Karpas-422 (cell line): ENCODE measurements at regions not wholly inside any gene's neighbourhood (a gene's known extent, or its start where the extent isn't known, plus 50 kb on each side); places are given as distances from the start of the nearest gene placed in this dataset.
"Not testable (repeated sequence)": the region's sequence is repeated elsewhere in the genome, so short reads cannot be mapped to it uniquely, and the experiment has no call there.

Experiments
- DNase-seq: peaks from one replicate; pipeline ENCODE4 v3.0.0-alpha.2; 2015
- H2AFZ ChIP-seq: fragments of 200-600 bp; sonication (generic); 2 replicates; pipeline ENCODE4 v1.6.1; 2014; ENCODE audit warnings: antibody characterized with exemption, low read length, mixed read lengths
- H3K27ac ChIP-seq: fragments of 200-600 bp; sonication (generic); 2 replicates; pipeline ENCODE4 v1.5.1; 2014; ENCODE audit warnings: mild to moderate bottlenecking, low read length, moderate library complexity
- H3K27me3 ChIP-seq: fragments of 200-600 bp; sonication (generic); 2 replicates; pipeline ENCODE4 v1.6.1; 2014; ENCODE audit warnings: low read length, mixed read lengths
- H3K36me3 ChIP-seq: fragments of 200-600 bp; sonication (generic); 2 replicates; pipeline ENCODE4 v1.6.1; 2014; ENCODE audit warnings: low read length, mixed read lengths; ENCODE audit not compliant: insufficient read depth
- H3K4me1 ChIP-seq: fragments of 200-600 bp; sonication (generic); 2 replicates; pipeline ENCODE4 v1.6.1; 2014; ENCODE audit warnings: mild to moderate bottlenecking, low read length, mixed read lengths
- H3K4me2 ChIP-seq: fragments of 200-600 bp; sonication (generic); 2 replicates; pipeline ENCODE4 v1.6.1; 2014; ENCODE audit warnings: low read length, low read depth, mild to moderate bottlenecking; ENCODE audit not compliant: poor library complexity, severe bottlenecking
- H3K4me3 ChIP-seq: fragments of 200-600 bp; sonication (generic); 2 replicates; pipeline ENCODE4 v1.5.1; 2014; ENCODE audit warnings: mild to moderate bottlenecking, antibody characterized with exemption, low read length, mixed read lengths
- H3K79me2 ChIP-seq: fragments of 200-600 bp; sonication (generic); 2 replicates; pipeline ENCODE4 v1.6.1; 2014; ENCODE audit warnings: mild to moderate bottlenecking, low read length, mixed read lengths
- H3K9ac ChIP-seq: fragments of 200-600 bp; sonication (generic); 2 replicates; pipeline ENCODE4 v1.6.0; 2014; ENCODE audit warnings: low read length
- H3K9me2 ChIP-seq: fragments of 200-600 bp; sonication (generic), shearing (Covaris generic); replicated peaks from 2 replicates; pipeline ENCODE4 v1.6.0; 2014; ENCODE audit warnings: mild to moderate bottlenecking, low read length, moderate library complexity; ENCODE audit not compliant: insufficient read depth
- H3K9me3 ChIP-seq: fragments of 300-700, 200-600 bp; sonication (generic); 2 replicates; pipeline ENCODE4 v1.6.1; 2014; ENCODE audit warnings: low read length, mixed read lengths
- H4K20me1 ChIP-seq: fragments of 200-600 bp; sonication (generic); 2 replicates; pipeline ENCODE4 v1.6.1; 2014; ENCODE audit warnings: mild to moderate bottlenecking, antibody characterized with exemption, low read length, low read depth; ENCODE audit not compliant: insufficient read depth

GRCh38 chr14:35947983-35948382 lies 121.8 kb downstream of the BRMS1L start:
- not testable (repeated sequence) for H3K9me2 ChIP-seq, H3K4me3 ChIP-seq, H3K36me3 ChIP-seq, H3K9ac ChIP-seq, H3K4me2 ChIP-seq, H2AFZ ChIP-seq, H3K4me1 ChIP-seq, DNase-seq, H4K20me1 ChIP-seq, H3K79me2 ChIP-seq, H3K27me3 ChIP-seq, H3K27ac ChIP-seq, H3K9me3 ChIP-seq

- no peak overlapping the region for H2AFZ ChIP-seq
- no peaks in the 10 kb centered on the region for H3K27me3 ChIP-seq
- H3K4me2 ChIP-seq, result no peak overlapping the region
- no peaks in the 10 kb centered on the region for H3K36me3 ChIP-seq
- no peak overlapping the region for H3K9ac ChIP-seq
- H3K9me3 ChIP-seq, result no peaks in the 10 kb centered on the region
- no peaks in the 10 kb centered on the region for H3K9me2 ChIP-seq
- H3K79me2 ChIP-seq, result no peaks in the 10 kb centered on the region
- H3K4me3 ChIP-seq, result no peak overlapping the region
- H4K20me1 ChIP-seq, result no peaks in the 10 kb centered on the region
- DNase-seq, result peak; percentile 73
- H3K4me1 ChIP-seq, result no peaks in the 10 kb centered on the region
- no peak overlapping the region for H3K27ac ChIP-seq
Measured at GRCh38 chr14:35944847-35945246, 118.7 kb downstream of the BRMS1L start.

GRCh38 chr14:35940291-35940690 lies 114.2 kb downstream of the BRMS1L start:
- H3K4me2 ChIP-seq, result no peak overlapping the region
- no peaks in the 10 kb centered on the region for H3K9me2 ChIP-seq
- H2AFZ ChIP-seq, result no peak overlapping the region
- no peak for DNase-seq
- H3K9me3 ChIP-seq, result no peaks in the 10 kb centered on the region
- H3K9ac ChIP-seq, result no peak overlapping the region
- no peak overlapping the region for H3K4me3 ChIP-seq
- no peaks in the 10 kb centered on the region for H3K4me1 ChIP-seq
- H3K79me2 ChIP-seq, result no peaks in the 10 kb centered on the region
- no peak overlapping the region for H3K27ac ChIP-seq
- H3K27me3 ChIP-seq, result no peaks in the 10 kb centered on the region
- no peaks in the 10 kb centered on the region for H4K20me1 ChIP-seq
- no peaks in the 10 kb centered on the region for H3K36me3 ChIP-seq

GRCh38 chr14:35938770-35939169 lies 112.6 kb downstream of the BRMS1L start:
- H3K4me2 ChIP-seq, result no peak overlapping the region
- no peaks in the 10 kb centered on the region for H4K20me1 ChIP-seq
- no peaks in the 10 kb centered on the region for H3K9me3 ChIP-seq
- no peaks in the 10 kb centered on the region for H3K9me2 ChIP-seq
- no peaks in the 10 kb centered on the region for H3K36me3 ChIP-seq
- no peaks in the 10 kb centered on the region for H3K27me3 ChIP-seq
- DNase-seq, result no peak
- no peaks in the 10 kb centered on the region for H3K79me2 ChIP-seq
- no peak overlapping the region for H3K9ac ChIP-seq
- no peaks in the 10 kb centered on the region for H3K4me1 ChIP-seq
- no peak overlapping the region for H3K4me3 ChIP-seq
- peak overlapping the region; percentile 19; the same call in 1 of the 2 replicates for H2AFZ ChIP-seq
- no peak overlapping the region for H3K27ac ChIP-seq

DNA sequence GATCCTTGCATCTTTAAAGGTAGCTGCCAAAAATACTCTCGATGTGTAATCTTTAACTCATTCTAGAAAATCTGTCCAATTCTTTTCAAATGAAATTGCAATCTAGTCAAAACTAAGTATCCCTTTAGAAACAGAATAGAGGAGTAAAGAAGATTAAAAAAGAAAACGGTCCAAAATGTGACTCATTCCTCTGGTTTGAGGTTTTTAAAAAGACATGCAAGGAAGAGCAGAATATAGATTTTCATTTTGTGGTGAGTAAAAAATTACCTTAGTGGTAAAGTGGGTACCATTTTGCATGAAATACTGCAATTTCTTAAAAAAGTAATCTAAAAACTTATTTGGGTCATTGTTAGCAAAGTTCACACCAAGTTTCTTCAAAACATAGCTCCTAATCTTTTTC lies 108.4 kb downstream of the BRMS1L start:
- H3K4me1 ChIP-seq, result no peaks in the 10 kb centered on the region

GRCh38 chr14:35932659-35933159 lies 106.6 kb downstream of the BRMS1L start:
- no peaks in the 10 kb centered on the region for H3K9me3 ChIP-seq
- H3K79me2 ChIP-seq, result no peaks in the 10 kb centered on the region
- peak overlapping the region; percentile 0; the same call in 1 of the 2 replicates for H2AFZ ChIP-seq
- no peak overlapping the region for H3K4me3 ChIP-seq
- no peak for DNase-seq
- H3K36me3 ChIP-seq, result no peaks in the 10 kb centered on the region
- H3K4me2 ChIP-seq, result peak overlapping the region; percentile 8
- no peak overlapping the region for H3K27ac ChIP-seq
- H3K9ac ChIP-seq, result no peak overlapping the region
- no peaks in the 10 kb centered on the region for H3K9me2 ChIP-seq
- H4K20me1 ChIP-seq, result no peaks in the 10 kb centered on the region
- H3K27me3 ChIP-seq, result no peaks in the 10 kb centered on the region
- H3K4me1 ChIP-seq, result no peaks in the 10 kb centered on the region

More for the DNA sequence above, 108.4 kb downstream of the BRMS1L start:
- H3K27me3 ChIP-seq, result no peaks in the 10 kb centered on the region
- no peaks in the 10 kb centered on the region for H3K9me2 ChIP-seq
- H3K27ac ChIP-seq, result no peak overlapping the region
- H2AFZ ChIP-seq, result no peak overlapping the region
- no peak for DNase-seq
- no peak overlapping the region for H3K9ac ChIP-seq
- H3K9me3 ChIP-seq, result no peaks in the 10 kb centered on the region
- no peak overlapping the region for H3K4me3 ChIP-seq
- no peaks in the 10 kb centered on the region for H3K36me3 ChIP-seq
- no peaks in the 10 kb centered on the region for H4K20me1 ChIP-seq
- H3K79me2 ChIP-seq, result no peaks in the 10 kb centered on the region
- no peak overlapping the region for H3K4me2 ChIP-seq

DNA sequence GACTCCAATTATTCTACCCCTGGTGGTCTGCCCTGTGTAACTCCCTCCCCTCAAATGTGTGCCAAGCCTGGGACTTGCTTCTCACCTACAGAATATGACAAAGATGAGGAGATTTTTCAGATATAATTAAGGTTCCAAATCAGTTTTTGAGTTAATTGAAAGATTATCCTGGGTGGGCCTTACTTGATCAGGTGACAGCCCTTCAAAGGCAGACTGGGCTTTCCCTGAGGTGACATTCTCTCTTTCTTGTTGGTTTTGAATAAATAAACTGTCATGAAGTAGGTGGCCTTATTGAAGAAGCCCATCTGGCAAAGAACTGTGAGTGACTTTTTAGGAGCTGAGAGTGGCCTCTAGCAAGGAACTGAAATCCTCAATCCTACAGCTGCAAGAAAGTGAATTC lies 106.0 kb downstream of the BRMS1L start:
- H3K9ac ChIP-seq, result no peak overlapping the region
- H3K79me2 ChIP-seq, result no peaks in the 10 kb centered on the region
- H3K4me2 ChIP-seq, result no peak overlapping the region
- no peaks in the 10 kb centered on the region for H3K27me3 ChIP-seq
- no peaks in the 10 kb centered on the region for H3K4me1 ChIP-seq
- H3K9me3 ChIP-seq, result no peaks in the 10 kb centered on the region
- no peak overlapping the region for H3K4me3 ChIP-seq
- H3K36me3 ChIP-seq, result no peaks in the 10 kb centered on the region
- H3K9me2 ChIP-seq, result no peaks in the 10 kb centered on the region
- H4K20me1 ChIP-seq, result no peaks in the 10 kb centered on the region
- no peak for DNase-seq
- H2AFZ ChIP-seq, result no peak overlapping the region
- no peak overlapping the region for H3K27ac ChIP-seq

DNA sequence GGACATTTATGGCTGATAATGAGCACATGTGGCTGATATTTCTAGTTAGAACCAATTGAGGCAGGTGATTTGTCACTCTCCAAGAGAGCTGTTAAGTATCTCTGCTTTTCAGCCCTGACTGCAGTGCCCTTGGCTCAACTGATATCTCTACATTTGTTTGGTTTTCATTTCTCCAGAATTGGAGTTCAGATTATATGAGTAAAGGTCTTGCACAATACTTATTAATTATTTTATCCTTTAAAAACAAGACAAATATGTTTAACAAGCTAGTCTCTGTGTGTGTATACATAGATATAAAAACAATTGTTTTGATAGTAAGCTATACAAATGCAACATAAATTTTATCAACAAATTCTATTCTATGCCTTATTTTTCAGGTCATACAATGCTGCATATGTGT lies 105.2 kb downstream of the BRMS1L start:
- H3K4me2 ChIP-seq, result no peak overlapping the region
- no peak for DNase-seq
- H3K9me3 ChIP-seq, result no peaks in the 10 kb centered on the region
- H3K9ac ChIP-seq, result no peak overlapping the region
- no peak overlapping the region for H2AFZ ChIP-seq
- no peak overlapping the region for H3K27ac ChIP-seq
- H4K20me1 ChIP-seq, result no peaks in the 10 kb centered on the region
- H3K79me2 ChIP-seq, result no peaks in the 10 kb centered on the region
- H3K27me3 ChIP-seq, result no peaks in the 10 kb centered on the region
- H3K4me1 ChIP-seq, result no peaks in the 10 kb centered on the region
- no peaks in the 10 kb centered on the region for H3K36me3 ChIP-seq
- no peak overlapping the region for H3K4me3 ChIP-seq
- no peaks in the 10 kb centered on the region for H3K9me2 ChIP-seq

GRCh38 chr14:35929186-35929585 lies 103.0 kb downstream of the BRMS1L start:
- Histone ChIP-seq H3K9me2 (no peaks in the 10 kb centered on the region), H3K36me3 (no peaks in the 10 kb centered on the region), H4K20me1 (no peaks in the 10 kb centered on the region), H3K79me2 (no peaks in the 10 kb centered on the region), H3K9me3 (no peaks in the 10 kb centered on the region), H3K4me2 (no peak overlapping the region), H2AFZ (no peak overlapping the region), H3K9ac (no peak overlapping the region), H3K4me3 (no peak overlapping the region), H3K4me1 (no peaks in the 10 kb centered on the region), H3K27ac (no peak overlapping the region), H3K27me3 (no peaks in the 10 kb centered on the region)
- no peak for DNase-seq
